IMR-90 (cell line): ENCODE measurements at regions not wholly inside any gene's neighbourhood (a gene's known extent, or its start where the extent isn't known, plus 50 kb on each side); places are given as distances from the start of the nearest gene placed in this dataset.

ENCODE experiments used
- ATAC-seq: fragments of 200-7000 bp; cut with Tn5 transposase; 2 replicates; pipeline ENCODE4 v1.9.1; 2020; ENCODE audit warnings: low read depth, mild to moderate bottlenecking, moderate library complexity
- BruUV-seq: library from RNA; stranded (reverse); fragments of 400-500 nt; replicated peaks from 2 replicates; lab custom pipeline; 2021; lab: Mats Ljungman, UMichigan
- CTCF ChIA-PET: fragments of 300-600 bp; formaldehyde crosslinking; extraction: SDS; loops from one replicate; lab custom pipeline; 2021; ENCODE audit warnings: antibody characterized with exemption; lab: Yijun Ruan, JAX
- POLR2A ChIA-PET: fragments of 300-600 bp; sonication (Branson Sonifier 250); formaldehyde crosslinking; loops from one replicate; lab custom pipeline; 2022; ENCODE audit warnings: antibody characterized with exemption; ENCODE audit not compliant: unreplicated experiment; lab: Charles Lee
- DNase-seq: peaks from one replicate; pipeline ENCODE4 v3.0.0; 2013
- H2AFZ ChIP-seq: replicated peaks from 2 replicates; pipeline ENCODE3; 2013; ENCODE audit warnings: low read length, mild to moderate bottlenecking; ENCODE audit not compliant: poor library complexity
- H2AK5ac ChIP-seq: 2 replicates; pipeline ENCODE4 v1.6.1; 2013; ENCODE audit warnings: low read depth, low read length, inconsistent platforms
- H2AK9ac ChIP-seq: replicated peaks from 2 replicates; pipeline ENCODE3; 2013; ENCODE audit warnings: mild to moderate bottlenecking, low read depth, low read length, moderate library complexity; ENCODE audit not compliant: poor library complexity
- H2BK120ac ChIP-seq: 2 replicates; pipeline ENCODE4 v1.6.1; 2013; ENCODE audit warnings: low read depth, low read length, inconsistent platforms
- H2BK15ac ChIP-seq: 3 replicates; pipeline ENCODE4 v1.6.1; 2013; ENCODE audit warnings: low read depth, low read length, inconsistent platforms
- H2BK20ac ChIP-seq: 2 replicates; pipeline ENCODE4 v1.6.1; 2013; ENCODE audit warnings: low read depth, mild to moderate bottlenecking, inconsistent platforms, low read length, moderate library complexity
- H2BK5ac ChIP-seq: 2 replicates; pipeline ENCODE4 v1.6.1; 2013; ENCODE audit warnings: mild to moderate bottlenecking, low read depth, low read length, inconsistent platforms; ENCODE audit not compliant: poor library complexity, severe bottlenecking
- H3K14ac ChIP-seq: replicated peaks from 2 replicates; pipeline ENCODE4 v1.6.1; 2013; ENCODE audit warnings: low read depth, low read length, inconsistent platforms
- H3K18ac ChIP-seq: 2 replicates; pipeline ENCODE4 v1.6.1; 2013; ENCODE audit warnings: low read depth, low read length, control low read depth
- H3K23ac ChIP-seq: 2 replicates; pipeline ENCODE4 v1.6.1; 2013; ENCODE audit warnings: low read depth, low read length, inconsistent platforms
- H3K27ac ChIP-seq: 2 replicates; pipeline ENCODE4 v1.5.1; 2013; ENCODE audit warnings: mild to moderate bottlenecking, control low read depth, low read length; ENCODE audit not compliant: insufficient read depth
- H3K27me3 ChIP-seq: 2 replicates; pipeline ENCODE4 v1.6.1; 2013; ENCODE audit warnings: low read length; ENCODE audit not compliant: control insufficient read depth, insufficient read depth
- H3K36me3 ChIP-seq: 2 replicates; pipeline ENCODE4 v1.6.1; 2013; ENCODE audit warnings: low read length, mixed read lengths; ENCODE audit not compliant: control insufficient read depth, insufficient read depth
- H3K4ac ChIP-seq: 2 replicates; pipeline ENCODE4 v1.6.1; 2013; ENCODE audit warnings: low read depth, low read length, inconsistent platforms
- H3K4me1 ChIP-seq: 2 replicates; pipeline ENCODE4 v1.6.1; 2013; ENCODE audit warnings: low read length, mixed read lengths; ENCODE audit not compliant: control insufficient read depth, insufficient read depth
- H3K4me2 ChIP-seq: 2 replicates; pipeline ENCODE4 v1.6.1; 2013; ENCODE audit warnings: low read depth, mild to moderate bottlenecking, control low read depth, low read length, moderate library complexity
- H3K4me3 ChIP-seq: 2 replicates; pipeline ENCODE4 v1.5.1; 2013; ENCODE audit warnings: low read depth, mild to moderate bottlenecking, control low read depth, low read length, moderate library complexity; ENCODE audit not compliant: insufficient read depth
- H3K56ac ChIP-seq: 2 replicates; pipeline ENCODE4 v1.6.1; 2013; ENCODE audit warnings: low read length, inconsistent platforms; ENCODE audit not compliant: insufficient read depth; ENCODE audit errors: extremely low read depth
- H3K79me1 ChIP-seq, 2 experiments: 2 replicates each; pipeline ENCODE4 v1.6.1; 2013; ENCODE audit warnings: low read length in 2 of 2, inconsistent platforms in 1 of 2, low read depth in 1 of 2
- H3K9ac ChIP-seq: 2 replicates; pipeline ENCODE4 v1.6.1; 2013; ENCODE audit warnings: low read depth, low read length, control low read depth
- H3K9me1 ChIP-seq: 2 replicates; pipeline ENCODE4 v1.6.1; 2013; ENCODE audit warnings: low read length, inconsistent platforms; ENCODE audit not compliant: insufficient read depth
- H3K9me3 ChIP-seq: 2 replicates; pipeline ENCODE4 v1.6.1; 2013; ENCODE audit warnings: low read length; ENCODE audit not compliant: control insufficient read depth, insufficient read depth
- H4K20me1 ChIP-seq: 2 replicates; pipeline ENCODE4 v1.6.1; 2013; ENCODE audit warnings: low read length, inconsistent platforms; ENCODE audit not compliant: insufficient read depth
- H4K5ac ChIP-seq: 2 replicates; pipeline ENCODE4 v1.6.1; 2013; ENCODE audit warnings: mild to moderate bottlenecking, low read depth, low read length, control low read depth
- H4K8ac ChIP-seq, 2 experiments: 2 replicates each; pipeline ENCODE4 v1.6.1; 2013; ENCODE audit warnings: low read depth in 2 of 2, low read length in 2 of 2, control low read depth in 1 of 2, inconsistent platforms in 1 of 2
- H4K91ac ChIP-seq: 2 replicates; pipeline ENCODE4 v1.6.1; 2013; ENCODE audit warnings: low read depth, low read length, inconsistent platforms; ENCODE audit not compliant: insufficient read depth
- RCOR1 ChIP-seq: IDR thresholded peaks from 2 replicates; pipeline ENCODE4 v1.6.1; 2012; ENCODE audit warnings: mild to moderate bottlenecking, low read length, improper control_type of control experiment; ENCODE audit not compliant: insufficient replicate concordance
- dilution Hi-C: fragments of 300-500 bp; cut with HindIII; formaldehyde crosslinking; loops from one replicate; pipeline ENCODE4 v1.14.3; 2018; ENCODE audit warnings: low sequenced_read_pairs; ENCODE audit not compliant: unreplicated experiment
- in situ Hi-C: fragments of 300-500 bp; cut with MboI; formaldehyde crosslinking; loops from 3 replicates; pipeline ENCODE4 v1.14.3; 2019; ENCODE audit warnings: low sequenced_read_pairs, inconsistent platforms, mixed read lengths
- intact Hi-C: fragments of 100-400 bp; cut with micrococcal nuclease; formaldehyde crosslinking; loops from 2 replicates; pipeline ENCODE4 v1.10.0; 2022

- Histone ChIP-seq H2BK120ac (no peak overlapping the region), H2AFZ (no peak overlapping the region), H4K8ac (no peak overlapping the region), H2AK5ac (no peak overlapping the region), H3K27ac (no peak overlapping the region), H3K56ac (no peak overlapping the region), H2BK15ac (no peak overlapping the region), H3K18ac (no peak overlapping the region), H3K9ac (no peak overlapping the region), H3K4me3 (no peak overlapping the region), H3K79me1 (no peaks in the 10 kb centered on the region), H3K4me1 (peaks cover 5% of the 10 kb centered on the region), H2BK20ac (no peak overlapping the region), H4K91ac (no peak overlapping the region), H2BK5ac (no peak overlapping the region), H3K9me1 (0 out of 2 replicates have a peak, but pooled peaks cover 3% of the 10 kb centered on the region), H3K9me3 (no peaks in the 10 kb centered on the region), H4K5ac (no peak overlapping the region), H3K36me3 (no peaks in the 10 kb centered on the region), H2AK9ac (no peak overlapping the region), H4K20me1 (no peaks in the 10 kb centered on the region), H3K27me3 (peaks cover 12% of the 10 kb centered on the region), H3K4me2 (no peak overlapping the region), H3K14ac (no peak overlapping the region), H3K23ac (no peak overlapping the region), H3K4ac (no peak overlapping the region)
- peak; percentile 30 for DNase-seq
- TF ChIP-seq RCOR1: no peak
- dilution Hi-C loops (no loop called here), intact Hi-C loops (no loop called here), in situ Hi-C loops (no loop called here)
- POLR2A ChIA-PET: no interaction called here
- BruUV-seq: no TSS peak
- no peak for ATAC-seq
- CTCF ChIA-PET: interaction anchor here (0.6 kb wide), 1 partner anchor 593 kb away, joined by 4 read pairs; no protein-coding TSS in a partner anchor
Observed at GRCh38 chr2:19575641-19576040, 217.2 kb upstream of the OSR1 start.
